Middle frontal gyrus (tissue), 1 donor: ENCODE measurements at regions not wholly inside any gene's neighbourhood (a gene's known extent, or its start where the extent isn't known, plus 50 kb on each side); places are given as distances from the start of the nearest gene placed in this dataset.

ENCODE experiments used
- DNase-seq: peaks from one replicate; pipeline ENCODE4 v3.0.0-alpha.2; 2015; ENCODE audit warnings: low spot score; ENCODE audit errors: extremely low spot score

DNA sequence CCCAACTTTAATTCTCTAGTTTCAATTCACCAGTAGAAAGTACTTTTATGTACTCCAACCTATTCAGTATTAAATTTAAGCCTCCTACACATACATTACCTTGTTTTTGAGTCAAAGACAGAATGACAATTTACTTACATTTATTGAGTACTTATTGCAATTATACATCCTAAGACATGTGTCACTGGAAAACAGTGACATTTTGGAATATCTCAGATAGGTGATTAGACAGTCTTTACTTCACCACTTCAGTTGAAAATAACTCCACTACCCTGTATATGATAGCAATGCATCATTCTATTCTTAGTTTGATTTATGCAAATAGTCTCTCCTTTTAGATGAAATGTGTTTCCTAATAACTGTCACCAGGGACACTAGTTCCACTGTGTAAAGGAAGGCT, 461.5 kb downstream of the TUSC7 start:
- DNase-seq, result no peak

DNA sequence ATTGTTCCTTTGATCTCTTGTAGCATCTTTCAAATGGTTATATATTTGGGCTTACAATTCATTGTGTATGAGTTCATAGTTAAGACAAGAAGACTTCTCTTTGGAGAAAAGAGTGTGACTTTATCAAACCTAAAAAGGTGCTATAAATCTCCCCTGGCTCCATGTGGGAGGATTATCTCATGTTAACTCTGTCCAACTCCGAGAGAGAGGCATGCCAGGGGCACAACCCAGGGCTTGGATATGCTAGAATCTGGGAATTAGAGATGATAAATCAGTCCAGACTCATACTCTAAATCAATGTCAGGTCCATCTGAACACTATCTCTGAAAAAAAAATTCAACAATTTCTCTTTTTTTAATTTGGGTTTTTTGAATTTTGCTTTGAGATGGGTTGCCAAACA, 462.8 kb downstream of the TUSC7 start:
- no peak for DNase-seq

DNA sequence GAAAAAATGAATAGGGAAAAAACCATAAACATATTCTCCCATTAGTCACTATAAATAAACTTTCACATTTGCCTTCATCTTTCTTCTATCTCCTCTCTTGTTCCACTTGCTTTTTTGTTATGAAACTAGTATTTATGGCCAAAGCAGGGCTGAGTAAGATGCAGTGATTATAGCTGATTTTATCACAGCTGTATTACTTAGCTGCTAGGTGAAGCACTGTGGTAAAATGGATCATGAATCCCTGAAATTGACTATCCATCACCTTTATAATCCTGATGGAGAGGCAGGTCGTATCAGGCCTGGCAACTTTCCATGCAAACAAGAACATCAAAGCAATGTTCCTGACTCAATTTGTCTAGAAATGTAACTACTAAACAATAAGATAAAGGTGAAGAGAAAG, 471.6 kb downstream of the TUSC7 start:
- no peak for DNase-seq

DNA sequence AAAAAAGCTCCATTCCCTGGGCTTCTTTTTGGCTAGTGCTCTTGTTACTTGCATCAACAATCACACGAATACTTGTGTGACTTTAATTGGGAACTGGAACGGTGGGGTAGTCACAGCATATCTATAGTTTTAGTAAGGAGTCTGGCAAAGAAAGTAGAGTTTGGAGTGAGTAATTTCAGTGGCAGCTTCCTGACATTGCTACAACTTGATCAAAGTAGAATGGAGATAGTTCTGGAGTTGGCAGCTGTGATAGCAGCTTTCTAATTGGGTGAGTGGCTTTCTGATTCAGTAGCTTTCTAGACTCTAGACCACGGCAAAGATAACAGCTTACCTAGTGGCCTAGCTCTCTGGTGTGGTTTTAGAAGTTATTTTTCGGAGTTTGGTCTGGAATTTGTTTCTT, 475.0 kb downstream of the TUSC7 start:
- no peak for DNase-seq

DNA sequence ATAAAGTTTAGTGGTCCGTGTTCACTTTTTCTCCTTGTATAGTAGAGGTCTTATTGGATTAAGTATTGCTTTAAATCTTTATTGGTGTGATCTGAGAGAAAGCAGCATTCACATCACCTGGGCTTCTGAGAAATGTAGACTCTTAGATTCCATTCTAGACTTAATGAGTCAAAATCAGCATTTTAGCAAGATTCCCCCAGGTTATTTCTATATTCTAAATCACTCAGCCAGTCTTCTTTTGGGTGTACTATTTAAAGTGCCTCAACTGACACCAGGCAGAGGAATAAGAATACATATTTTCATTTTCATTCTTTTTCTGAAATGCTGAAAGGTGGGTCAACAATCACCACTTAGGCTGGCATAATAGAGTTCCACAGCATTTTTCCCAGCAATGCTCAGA, 481.7 kb downstream of the TUSC7 start:
- no peak for DNase-seq

DNA sequence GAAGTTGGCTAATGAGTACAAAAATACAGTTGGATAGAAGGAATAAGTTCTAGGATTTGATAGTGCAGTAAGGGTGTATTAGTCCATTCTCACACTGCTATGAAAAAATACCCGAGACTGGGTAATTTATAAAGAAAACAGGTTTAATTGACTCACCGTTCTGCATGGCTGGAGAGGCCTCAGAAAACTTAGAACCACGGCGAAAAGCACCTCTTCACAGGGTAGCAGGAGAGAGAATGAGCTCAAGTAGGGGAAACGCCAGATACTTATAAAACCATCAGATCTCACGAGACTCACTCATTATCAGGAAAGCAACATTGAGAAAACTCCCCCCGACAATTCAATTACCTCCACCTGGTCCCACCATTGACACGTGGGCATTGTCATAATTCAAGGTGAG, 483.3 kb downstream of the TUSC7 start:
- DNase-seq, result no peak

DNA sequence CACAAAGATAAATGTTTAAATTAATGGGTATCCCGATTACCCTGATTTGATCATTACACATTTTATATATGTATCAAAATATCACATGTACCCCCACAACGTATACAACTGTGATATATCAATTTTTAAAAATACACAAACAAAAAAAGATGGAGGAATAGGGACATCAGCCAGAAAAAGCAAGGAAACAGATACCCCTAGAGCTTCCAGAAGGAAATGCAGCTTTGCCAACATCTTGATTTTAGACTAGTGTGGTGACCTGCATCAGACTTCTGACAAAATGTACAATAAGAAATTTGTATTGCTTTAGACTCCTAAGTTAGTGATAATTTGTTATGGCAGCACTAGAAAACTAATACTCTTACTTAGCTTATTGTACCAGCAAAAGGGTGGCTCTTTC, 483.8 kb downstream of the TUSC7 start:
- DNase-seq, result no peak

DNA sequence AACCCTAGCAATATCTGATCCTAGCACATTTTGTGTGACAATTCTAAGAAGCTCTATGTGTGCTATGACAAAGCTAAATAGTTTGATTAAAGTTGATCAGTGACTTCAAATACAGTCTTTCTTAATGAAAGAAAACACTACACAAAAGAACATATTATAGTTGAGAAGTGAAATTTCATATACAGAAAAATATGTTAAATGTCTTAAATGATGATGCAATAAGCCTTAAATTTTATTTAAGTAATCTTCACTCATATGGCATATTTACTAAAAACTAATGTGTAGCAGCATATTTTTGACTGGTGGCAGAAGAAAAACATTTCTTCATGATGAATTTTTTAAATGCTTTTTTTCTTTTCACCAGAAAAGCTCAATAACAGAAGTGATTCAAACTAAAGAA, 485.5 kb downstream of the TUSC7 start:
- no peak for DNase-seq

DNA sequence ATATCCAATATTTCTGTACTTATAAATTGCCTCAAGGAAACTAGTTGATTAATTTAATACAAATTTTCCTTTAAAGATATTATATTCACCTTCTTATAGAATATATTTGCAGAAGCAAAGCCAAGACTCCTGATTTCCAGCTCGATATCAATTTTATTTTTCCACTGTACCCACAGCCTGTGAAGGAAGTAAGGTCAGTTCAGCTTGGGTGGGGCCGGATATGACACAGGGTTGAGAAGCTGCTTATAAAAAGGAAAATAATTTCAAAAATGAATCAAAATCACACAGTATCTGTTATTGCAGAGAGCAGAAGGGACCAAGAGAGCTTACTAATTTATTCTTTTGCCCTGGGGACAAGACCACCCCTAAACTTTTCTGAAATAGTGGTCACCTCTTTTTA, 491.4 kb downstream of the TUSC7 start:
- no peak for DNase-seq

DNA sequence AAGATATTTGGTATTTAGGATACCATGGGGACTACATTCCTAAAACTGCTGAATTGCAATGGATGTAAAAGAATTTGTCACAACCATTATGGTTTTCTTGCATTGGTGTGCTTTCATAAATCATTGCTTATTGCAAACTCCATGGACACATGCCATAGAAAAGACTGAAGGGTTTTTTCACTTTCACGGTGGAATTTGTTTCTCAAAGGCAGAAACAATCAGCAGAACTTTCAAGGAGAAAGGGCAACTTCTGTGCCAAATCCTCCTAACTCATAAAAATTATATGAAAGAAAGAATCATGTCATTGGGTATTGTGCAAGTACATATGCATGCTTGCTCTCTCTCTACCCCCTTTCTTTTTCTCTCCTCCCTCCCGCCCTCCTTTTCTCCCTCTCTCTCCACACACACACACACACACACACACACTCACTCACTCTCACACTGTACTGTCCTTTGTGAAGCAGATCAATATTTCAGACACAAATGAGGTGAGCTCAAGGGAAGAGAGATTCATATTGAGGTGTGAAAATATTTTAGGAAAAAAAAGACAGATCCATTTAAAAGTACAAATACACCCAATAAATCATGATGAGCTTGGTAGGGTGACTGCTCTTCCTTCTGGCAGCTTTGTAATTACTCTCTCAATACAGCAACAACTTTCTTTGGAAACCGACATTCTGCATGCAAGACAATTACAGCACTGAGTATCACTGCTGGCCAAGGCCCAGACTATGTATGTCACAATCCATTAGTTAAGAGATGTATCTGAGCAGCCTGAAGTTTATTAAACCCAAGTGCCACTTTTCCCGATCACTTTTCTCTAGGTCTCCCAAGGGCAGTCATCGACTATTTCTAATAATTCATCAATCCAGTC, 492.6 kb downstream of the TUSC7 start:
- DNase-seq, result no peak

DNA sequence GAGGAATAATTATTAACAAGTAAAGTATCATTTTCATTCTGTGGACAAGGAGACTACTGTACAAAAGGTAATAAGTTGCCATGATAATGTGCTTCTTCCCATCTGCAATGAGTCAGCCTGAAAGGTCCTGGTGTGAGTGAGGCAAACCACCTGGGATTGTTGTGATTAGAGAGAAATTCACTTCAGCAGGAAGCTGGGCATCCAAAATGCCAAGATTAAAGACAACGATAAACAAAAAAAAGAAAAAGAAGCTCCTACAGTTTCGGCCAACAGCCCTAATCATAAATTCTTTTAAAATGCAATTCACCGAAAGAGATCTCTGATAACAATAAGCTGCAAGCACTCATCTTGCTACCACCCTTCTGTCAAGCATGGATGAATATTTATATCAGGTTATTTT, 507.8 kb downstream of the TUSC7 start:
- DNase-seq, result no peak

DNA sequence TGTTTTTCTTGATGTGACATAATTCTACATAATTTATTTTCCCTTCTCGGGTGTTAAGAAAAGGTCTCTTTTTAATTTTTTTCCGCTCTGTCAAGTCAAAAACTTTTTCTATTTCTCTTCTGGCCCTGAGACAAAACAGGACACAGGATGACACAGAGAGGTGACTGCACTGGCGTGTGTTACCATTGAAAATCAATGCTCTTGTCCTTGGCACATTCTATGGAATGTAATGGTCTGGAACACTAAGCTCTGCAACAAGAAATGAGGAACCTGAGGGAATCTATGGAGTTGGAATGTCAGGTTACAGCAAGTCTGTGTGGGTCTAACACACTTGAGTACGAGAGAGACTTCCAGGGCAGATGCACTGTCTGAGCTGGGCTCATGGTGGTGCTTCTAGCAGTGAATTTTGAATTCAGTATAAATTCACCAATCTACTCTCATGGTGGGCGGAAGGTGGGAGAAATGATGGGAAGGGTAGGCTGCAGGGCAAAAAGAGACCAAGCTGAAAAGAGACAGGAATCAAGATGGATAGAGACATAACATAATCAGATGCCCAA, 508.3 kb downstream of the TUSC7 start:
- no peak for DNase-seq

DNA sequence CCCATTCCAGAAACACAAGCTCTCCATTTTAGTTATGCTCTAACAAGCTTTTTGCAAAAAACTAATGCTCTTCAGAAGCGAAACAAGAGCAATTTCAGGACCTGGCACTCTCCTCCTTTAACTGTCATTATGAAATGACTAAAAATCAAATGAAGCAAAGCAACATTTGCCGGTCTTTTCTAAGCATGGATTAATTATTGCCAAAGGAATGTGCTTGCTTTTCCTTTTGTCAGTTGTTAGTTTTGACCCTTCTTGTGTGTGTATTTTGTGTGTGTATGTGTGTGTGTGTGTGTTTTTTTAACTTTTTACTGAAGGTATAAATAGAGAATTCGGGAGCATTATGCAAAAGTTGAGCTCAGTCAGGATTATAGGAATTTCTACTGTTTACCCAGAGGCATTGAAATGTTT, 509.1 kb downstream of the TUSC7 start:
- no peak for DNase-seq

DNA sequence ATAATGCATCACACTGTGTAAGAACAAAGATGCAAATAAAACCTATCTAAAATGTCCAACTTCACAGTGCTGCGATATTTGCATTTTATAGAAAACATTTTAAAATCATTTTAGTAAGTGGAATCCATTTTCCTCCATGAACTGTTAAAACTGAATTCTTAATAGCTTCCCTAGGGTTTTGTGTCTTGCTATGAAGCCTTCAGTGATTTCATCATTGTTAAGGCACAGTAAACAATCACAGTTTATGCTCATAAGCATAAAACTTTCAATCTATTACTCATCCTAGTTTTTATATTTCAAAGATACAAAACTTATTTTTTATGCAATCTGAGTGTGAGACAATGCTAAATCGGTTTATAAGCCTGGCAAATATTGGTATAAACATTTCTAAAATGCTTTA, 509.7 kb downstream of the TUSC7 start:
- no peak for DNase-seq

DNA sequence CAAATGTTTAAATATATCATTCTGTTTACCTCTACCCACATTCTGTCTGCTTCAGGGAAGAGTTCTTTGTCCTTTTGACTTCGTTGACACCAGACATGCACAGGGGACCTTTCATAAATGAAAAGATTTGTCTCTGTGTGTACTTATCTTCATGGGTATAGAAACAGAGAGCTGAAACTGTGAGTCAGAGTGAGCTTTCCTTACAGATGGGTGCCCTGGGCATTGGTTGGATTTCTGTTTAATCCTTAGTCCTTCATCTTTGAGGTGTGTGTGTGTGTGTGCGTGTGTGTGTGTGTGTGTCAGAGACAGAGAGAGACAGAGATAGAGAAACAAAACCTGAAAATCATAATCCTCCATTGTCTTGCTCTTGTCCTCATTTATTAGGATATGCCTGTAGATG, 517.4 kb downstream of the TUSC7 start:
- DNase-seq, result no peak

DNA sequence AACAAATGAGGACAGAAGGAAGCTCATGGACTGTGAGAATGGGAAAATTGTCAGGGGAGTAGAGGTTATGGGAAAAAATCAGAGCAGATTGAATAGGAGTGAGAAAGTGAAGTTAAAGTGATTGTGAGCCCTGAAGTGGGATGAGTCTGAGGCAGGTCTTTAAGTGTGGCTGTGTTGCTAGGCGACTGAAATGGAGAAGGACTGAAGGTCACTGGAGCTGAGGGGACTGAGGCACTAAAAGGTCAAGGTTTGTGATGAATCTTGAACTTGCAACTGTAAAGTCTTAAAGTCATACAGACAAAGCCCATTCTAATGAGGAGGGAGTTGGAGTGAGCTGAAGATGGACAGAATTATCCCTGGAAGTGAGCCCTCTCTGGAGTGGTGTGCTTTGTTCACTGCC, 518.9 kb downstream of the TUSC7 start:
- DNase-seq, result no peak

DNA sequence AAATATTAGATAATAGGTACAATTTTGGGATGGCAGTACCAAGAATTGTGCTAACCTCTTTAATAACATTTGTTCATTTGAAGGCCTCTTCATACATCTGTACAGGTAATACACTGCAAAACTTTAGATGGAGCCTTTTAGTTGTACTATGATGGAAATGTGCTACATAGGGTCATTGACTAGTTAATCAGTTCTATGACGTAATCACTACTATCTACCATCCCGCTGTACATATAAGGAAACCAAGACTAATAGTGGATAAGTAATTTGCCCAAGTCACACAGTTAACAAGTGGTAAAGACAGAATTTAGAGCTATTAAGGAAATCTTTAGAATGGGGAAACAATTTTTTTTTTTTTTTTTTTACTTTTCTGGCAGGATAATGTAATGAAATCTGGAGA, 521.3 kb downstream of the TUSC7 start:
- no peak for DNase-seq

DNA sequence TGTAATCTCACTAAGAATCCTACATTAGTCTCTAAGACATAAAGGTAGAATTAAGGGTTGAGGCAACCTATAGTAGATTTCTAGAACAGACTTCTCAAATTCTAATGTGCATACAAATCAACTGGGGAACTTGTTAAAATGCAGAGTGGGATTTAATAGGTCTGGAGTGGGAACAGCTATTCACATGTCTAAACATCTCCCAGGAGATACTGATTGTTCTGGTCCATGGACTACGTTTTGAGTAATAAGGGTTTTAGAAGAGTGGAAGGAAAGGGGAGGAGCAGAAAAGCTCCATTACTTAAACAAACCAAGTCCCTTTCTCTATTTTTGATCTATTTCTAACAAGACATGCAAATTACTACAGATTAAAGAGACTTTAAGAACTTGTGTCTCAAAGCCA, 524.8 kb downstream of the TUSC7 start:
- no peak for DNase-seq

DNA sequence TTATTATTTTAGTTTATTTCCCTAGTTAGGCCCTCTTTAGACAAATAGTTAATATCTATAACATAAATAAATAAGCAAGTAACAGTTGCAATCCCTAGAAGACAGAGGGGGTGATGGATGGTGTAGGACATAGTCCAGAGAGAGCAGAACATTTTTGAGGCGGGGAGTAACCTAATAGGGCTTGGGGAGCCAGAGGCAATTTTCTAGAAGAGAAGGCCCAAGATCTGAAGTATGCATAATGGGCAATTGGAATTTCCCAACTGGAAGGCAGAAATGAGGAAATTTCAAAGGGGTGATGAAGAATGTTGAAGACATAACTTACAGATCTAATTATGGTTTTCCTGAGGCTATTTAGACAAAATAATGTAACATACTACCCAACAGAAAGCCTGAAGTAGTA, 525.7 kb downstream of the TUSC7 start:
- DNase-seq, result no peak

DNA sequence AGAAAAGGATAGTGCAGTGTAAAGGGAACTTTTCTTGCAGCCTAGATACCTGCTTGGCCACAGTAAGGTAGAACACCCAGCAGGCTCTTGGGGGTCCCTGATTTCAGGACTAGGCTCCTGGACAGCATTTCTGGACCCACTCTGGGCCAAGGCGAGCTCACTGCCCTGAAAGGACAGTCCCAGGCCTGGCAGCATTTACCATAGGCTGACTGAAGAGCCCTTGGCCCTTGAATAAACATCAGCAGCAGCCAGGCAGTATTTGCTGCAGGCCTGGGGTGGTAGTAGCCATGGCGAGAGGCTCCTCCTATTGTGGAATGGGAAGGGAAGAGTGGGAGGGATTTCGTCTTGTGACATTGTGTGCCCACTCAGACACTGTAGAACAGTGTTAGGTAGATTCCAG, 529.2 kb downstream of the TUSC7 start:
- DNase-seq, result no peak

DNA sequence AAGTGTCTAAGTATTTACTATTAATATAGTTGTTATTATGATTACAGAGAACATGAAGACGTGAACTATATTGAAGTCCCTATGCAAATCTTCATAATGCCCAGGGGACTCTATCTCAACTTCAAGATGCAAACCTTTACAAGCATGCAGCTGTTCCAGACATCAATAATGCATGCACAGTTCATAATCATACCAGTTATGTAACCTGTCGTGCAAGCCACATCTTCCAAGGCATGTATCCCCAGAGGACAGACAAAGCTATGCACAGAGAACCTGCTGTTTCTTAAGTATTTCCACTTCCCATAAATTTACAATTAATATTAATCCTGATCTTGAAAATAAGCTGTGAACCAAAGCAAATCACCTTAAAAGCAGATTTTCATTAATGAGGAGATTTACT, 534.1 kb downstream of the TUSC7 start:
- no peak for DNase-seq

DNA sequence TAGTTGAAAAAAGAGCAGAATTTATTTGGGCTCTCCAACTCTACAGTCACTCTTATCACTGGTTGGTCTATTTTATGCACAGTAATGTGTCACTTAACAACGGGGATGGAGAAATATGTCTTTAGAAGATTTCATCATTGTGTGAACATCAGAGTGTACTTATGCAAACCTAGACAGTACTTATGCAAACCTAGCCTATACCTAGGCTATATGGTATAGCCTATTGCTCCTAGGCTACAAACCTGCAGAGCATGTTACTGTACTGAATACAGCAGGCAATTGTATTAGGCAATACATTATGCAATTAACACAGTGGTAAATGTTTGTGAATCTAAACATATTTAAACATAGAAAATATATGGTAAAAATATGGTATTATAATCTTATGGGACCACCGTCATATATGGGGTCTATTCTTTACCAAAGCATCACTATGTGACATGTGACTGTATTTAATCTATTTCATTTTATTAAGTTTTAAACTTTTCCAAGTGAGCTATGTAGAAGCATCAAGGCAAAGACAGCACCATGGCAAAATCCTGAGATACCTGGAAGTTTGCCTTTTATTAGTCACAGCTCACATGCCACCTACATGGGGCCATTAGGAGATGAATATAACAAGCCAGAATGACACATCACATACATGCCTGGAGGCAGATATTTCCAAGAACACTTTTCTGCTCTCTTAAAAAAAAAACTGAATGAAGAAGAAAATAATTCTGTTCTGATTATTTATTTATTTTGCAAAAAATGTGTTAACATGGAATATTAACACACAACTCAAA, 537.4 kb downstream of the TUSC7 start:
- no peak for DNase-seq

DNA sequence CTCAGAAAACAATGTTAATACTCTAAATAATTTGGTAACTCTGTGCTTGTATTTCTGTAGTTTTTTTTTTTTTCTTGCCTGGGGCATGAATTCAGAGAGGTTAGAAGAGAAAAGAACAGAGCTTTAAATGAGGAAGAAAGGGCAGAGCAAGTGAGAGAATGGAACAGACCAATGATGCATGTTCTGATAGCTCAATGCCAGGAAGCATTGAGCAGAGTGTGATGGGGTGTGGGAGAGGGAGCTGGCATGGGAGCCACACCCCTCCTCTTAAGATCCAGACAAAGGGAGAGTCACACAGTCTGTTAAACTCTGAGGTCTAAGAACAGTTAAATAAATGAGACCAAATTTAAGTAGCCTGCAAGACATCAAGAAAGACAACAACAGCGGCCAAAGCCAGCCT, 538.6 kb downstream of the TUSC7 start:
- DNase-seq, result no peak
